8988T (cell line): ENCODE measurements at regions not wholly inside any gene's neighbourhood (a gene's known extent, or its start where the extent isn't known, plus 50 kb on each side); places are given as distances from the start of the nearest gene placed in this dataset.
"Not testable (repeated sequence)": the region's sequence is repeated elsewhere in the genome, so short reads cannot be mapped to it uniquely, and the experiment has no call there.

Experiments used
- DNase-seq: peaks from one replicate; pipeline ENCODE4 v3.0.0; 2011

- peak; percentile 49 for DNase-seq
Measured at GRCh38 chr2:95728878-95729596, 137.2 kb downstream of the TRIM43 start.

DNA sequence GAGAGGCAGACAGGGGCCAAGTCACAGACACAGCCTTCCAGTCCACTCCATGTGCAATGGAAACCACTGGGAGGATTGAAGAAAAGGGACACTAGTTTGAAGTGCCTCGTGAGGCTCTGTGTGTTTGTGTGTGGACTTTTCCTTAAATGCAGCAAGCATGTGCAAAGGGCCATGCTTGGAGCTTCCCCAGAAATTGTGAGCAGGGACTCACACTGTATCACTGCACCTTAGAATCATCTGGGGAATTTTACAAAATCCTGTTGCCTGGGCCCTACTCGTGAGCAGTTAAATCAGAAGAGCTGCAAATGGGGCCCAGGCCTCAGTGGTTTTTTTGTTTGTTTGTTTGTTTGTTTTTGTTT, 137.8 kb downstream of the TRIM43 start:
- DNase-seq: no peak

DNA sequence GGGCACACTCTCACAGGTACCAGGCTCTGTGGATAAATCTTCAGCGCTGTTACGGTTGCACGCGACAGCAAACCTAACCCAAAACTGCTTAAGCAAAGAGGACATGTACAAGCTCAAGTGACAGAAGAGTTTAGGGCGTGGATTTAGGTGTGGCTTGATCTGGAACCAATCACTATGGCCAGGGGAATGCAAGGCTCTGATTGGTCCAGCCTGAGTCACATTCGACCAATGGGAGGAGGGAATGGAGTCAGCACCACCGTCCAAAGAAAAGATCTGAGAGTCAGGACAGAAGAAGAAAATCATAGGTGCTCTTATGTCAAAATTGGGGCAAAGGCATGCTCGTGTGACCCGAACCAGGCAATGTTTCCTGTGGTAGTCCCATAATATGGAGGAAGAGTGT, 139.0 kb downstream of the TRIM43 start:
- no peak for DNase-seq

GRCh38 chr2:95734976-95735890, 143.4 kb downstream of the TRIM43 start:
- DNase-seq: no peak

DNA sequence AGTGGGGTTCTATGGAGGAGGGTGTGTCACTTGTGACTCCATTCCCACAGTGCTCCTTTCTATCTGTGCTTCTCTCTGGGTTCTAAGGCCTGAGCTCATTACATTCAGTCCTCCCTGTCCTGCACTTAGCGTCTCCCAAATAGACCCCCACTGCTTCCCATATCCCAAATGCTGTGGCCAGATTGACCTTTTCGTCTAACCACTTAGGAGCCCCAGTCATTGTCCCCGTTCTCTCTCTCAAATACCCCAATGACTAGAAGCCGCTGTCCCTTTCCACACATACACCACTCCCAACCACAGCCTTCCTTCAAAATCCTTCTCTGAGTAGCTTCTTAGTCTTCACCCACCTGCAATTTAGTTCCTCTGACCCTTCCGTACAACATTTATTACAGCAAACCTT, 146.5 kb downstream of the TRIM43 start:
- no peak for DNase-seq

DNA sequence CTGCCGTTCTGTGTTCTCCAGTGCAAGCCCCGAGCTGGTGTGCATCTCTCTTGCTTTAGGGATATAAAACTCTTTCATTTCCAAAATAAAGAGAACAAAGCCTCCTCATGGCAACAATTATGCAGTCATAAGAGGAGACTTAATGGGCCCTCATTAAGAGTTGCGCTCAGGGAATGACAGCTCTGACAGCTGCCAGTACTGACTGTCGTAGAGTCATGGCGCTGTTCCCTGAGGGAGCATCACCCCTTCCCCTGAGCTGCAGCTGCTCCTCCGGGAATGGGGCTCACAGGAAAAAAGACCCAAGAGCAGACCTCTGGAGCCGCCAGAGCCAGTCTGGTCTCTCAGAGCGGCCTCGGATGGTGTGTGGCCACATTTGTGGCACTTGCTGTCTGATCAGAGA, 160.3 kb downstream of the TRIM43 start:
- DNase-seq: not testable (repeated sequence)

- DNase-seq: not testable (repeated sequence)
Measured at GRCh38 chr2:95753812-95754211, 162.0 kb downstream of the TRIM43 start.

GRCh38 chr2:95754213-95754612, 162.4 kb downstream of the TRIM43 start:
- not testable (repeated sequence) for DNase-seq

DNA sequence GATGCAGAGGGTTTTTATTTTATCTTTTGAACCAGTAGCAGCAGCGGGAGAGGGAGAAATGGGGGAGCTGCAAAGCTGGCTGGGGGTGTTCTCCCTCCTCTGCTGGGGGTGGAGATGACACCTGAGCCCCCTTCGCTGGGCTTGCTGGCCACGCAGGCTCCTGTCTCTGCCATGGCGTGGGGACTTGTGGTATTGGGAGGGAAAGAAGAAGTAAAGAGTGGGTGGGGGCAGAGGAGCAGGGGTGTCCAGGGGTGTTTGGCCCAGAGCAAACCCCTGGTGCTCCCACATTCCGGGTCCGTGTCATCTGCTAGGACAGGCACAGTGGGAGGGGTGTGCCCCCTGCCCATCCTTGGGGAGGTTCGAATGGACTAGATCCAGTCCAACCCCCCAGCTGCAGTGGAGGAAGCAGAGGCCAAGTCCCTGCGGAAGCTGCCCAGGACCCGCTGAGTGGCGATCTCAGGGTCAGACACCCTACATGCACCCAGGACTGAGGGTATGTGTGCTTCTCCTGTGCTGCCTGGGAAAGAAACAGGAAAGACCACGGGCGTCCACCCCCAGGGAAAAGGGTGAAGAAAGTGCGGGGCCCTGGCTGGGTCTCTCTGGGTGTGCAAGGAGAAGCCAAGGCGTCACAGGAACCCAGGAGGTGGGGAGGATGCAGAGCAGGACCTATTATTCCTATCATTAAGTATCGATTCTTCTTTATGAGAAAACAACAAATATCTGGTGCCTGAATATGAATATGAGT, 163.2 kb downstream of the TRIM43 start:
- not testable (repeated sequence) for DNase-seq

DNA sequence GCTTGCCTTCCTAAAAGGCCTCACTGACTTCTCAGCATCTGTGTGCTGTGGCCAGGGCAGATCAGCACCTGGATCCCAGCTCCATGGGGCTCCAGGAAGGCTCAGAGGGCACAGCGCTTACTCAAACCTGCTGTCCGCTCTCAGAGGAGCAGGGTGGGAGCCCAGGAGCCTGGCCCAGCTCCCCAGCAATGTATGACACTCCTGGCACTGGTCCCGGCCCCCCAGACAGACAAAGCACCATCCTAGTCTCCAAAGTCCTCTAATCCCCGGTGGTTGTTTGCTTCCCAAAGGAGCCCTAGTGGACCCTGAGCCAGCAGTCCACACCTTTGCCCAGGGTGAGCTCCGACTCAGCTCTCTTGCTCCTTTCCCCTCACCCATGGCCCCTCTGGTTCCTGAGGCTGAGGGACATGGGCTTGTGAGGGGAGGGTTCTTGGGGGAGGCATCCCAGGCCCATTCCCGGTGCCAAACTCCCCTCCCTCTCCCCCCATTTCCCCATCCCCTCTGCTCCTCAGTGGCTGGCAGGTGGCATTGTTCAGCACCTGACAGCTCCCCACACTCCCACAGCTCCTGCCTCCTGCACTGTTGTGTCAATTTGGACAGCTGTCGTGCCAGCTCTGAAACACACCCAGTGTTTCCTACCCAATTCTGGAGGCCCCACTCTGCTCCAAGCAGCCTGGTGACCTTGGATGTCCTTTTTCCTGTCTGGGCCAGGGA, 164.3 kb downstream of the TRIM43 start:
- DNase-seq: not testable (repeated sequence)

GRCh38 chr2:95757988-95758387, 166.2 kb downstream of the TRIM43 start:
- no peak for DNase-seq

- no peak for DNase-seq
Measured at GRCh38 chr2:95759481-95760246, 167.9 kb downstream of the TRIM43 start.

GRCh38 chr2:95760806-95761525, 169.2 kb downstream of the TRIM43 start:
- DNase-seq: peak; percentile 15

DNA sequence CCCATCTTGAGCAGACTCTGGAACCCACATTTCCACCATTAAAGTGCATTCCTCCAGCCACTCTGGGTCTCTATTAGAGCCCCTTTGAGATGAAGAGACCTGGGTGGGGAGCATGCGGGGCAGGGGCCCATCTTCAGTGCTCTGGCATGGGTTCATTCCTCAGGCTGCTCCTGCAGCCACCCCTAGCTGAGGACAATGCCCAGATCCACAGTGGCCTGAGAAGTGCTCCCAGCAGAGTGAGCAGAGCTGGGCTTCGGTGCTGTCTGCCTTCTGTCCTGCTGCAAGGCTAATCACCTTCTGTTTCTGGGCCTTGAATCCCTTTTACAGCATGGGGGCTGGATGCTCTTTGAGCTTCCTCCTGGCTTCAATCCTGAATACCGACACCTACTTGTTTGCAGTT, 169.8 kb downstream of the TRIM43 start:
- DNase-seq: no peak

DNA sequence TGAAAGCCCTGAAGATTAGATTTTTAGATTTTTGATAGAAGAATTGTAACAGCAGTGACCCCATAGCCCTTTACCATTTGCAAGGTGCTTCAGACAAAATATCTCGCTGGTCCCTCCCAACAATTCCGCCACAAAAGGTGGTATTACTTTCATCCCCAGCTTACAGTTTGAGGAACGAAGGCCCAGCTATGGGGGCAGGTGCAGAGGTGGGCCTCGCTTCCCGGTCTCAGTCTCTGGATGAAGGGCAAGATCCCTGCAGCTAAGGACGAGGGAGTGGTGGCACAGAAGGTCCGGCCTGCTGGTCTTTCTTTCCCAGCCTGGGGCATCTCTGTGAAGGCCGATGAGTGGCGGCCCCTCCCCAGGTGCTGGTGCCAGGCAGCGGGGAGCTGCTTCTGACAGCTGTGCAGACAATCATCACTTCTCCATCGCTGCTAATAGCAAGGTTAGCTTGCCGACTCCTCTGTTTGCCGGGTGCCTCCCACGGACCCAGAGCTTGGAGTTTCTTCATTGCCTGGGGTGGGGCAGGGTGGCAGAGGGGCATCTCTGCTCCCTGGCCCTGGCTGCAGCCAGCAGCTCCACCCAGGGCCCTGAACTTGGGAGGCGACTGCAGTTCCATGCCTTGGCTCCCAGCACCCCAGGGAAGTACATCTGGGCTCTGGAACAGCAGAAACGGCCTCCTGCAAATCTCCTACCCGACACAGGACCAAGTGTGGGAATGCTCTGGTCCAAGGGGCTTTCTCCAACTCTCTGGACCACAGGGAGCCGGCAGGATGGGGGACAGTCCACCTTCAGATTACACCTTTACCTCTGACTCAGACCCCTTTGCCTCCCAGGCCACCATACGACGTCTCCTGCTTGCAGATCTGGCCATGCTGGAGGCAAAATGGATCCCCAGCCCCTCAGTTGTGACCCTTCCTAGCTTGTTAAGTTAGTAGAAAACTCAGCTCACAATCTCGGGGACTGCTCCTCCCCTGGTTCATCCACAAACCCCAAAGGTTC, 170.5 kb downstream of the TRIM43 start:
- not testable (repeated sequence) for DNase-seq

DNA sequence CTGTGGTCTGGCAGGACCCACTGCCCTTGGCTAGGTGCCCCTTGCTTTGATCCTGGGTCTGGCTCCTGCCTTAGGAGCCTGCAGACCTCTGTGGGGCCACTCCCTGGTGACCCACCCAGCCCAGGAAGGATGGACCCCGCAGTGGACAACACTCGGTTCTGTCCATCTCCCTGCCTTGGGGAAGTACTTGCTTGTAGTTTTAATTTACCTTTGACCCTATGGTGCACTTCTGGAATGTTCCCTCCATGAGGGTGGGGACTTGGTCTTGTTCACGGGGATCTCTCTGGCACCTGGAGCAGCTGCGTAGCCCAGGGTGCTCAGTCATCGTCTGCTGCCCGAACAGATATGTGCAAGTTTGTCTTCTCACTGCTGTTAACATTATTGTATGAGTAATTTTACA, 171.3 kb downstream of the TRIM43 start:
- not testable (repeated sequence) for DNase-seq

- DNase-seq: not testable (repeated sequence)
Measured at GRCh38 chr2:95764966-95765365, 173.2 kb downstream of the TRIM43 start.

DNA sequence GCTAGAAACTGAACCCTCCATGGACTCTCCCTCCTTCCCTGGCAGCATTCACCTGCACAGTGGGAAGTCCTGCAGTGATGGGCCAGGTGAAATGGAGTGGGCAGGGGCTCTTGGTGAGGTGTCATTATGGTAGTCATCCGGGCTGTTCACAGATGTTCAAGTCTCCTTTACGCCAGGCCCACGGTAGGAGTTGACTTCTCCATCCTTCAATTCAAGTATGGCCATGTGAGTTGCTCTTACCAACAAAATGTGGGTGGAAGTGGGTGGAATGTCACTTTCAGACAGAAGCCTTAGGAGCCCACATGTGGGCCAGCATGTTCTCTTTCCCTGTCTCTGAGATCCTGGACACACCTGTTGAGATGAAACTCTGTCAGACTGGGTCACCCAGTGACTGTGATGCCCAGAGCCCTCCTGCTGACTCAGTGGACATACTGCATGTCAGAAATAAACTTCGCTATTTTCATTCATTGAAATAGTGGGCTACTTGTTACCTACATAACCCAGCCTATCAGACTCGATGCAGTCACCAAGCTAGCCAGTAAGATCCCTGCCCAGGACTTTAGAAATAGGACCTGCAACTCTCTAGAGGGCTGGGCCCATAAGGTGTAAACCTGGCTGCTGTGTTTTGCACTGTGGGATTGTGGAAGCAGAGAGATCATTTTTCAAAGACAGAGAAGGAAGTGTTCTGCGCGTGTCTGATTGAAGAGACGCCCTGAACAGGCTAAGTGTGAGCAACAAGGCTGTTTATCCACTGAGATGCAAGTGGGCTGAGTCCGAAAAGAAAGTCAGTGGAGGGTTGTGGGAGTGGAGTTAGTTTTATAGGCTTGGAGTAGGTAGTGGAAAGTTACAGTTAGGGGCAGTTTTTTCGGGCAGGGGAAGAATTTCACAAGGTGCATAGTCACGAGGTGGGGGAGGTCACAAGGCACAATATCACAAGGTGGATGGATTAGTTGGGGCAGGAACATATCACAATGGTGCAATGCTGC, 174.4 kb downstream of the TRIM43 start:
- not testable (repeated sequence) for DNase-seq

DNA sequence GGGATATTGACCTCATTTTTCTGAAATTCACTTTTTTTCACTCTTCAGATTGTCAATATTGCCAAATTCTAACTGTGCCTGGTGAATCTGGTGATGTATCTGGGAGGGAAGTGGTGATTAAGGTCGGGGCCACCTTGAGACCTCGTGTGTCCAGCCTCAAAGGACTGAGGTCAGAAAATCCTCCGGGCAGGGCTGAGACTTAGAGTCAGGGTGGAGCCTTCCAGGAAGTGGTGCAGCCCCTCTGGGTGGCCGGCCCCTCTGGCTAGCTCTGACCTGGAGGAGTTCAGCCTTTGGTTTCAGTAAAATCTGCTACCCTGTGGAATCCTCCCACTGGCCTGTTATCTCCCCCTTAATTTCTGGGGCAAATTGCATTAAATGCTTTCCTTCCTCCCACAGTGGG, 175.7 kb downstream of the TRIM43 start:
- not testable (repeated sequence) for DNase-seq
